Urinary bladder (tissue), 3 donors: ENCODE measurements at regions not wholly inside any gene's neighbourhood (a gene's known extent, or its start where the extent isn't known, plus 50 kb on each side); places are given as distances from the start of the nearest gene placed in this dataset.
A peak's percentile ranks its signal among the peaks of the same experiment; 100 is the strongest.
"Not testable (repeated sequence)": the region's sequence is repeated elsewhere in the genome, so short reads cannot be mapped to it uniquely, and the experiment has no call there.

Experiments used
- DNase-seq: peaks from one replicate; pipeline ENCODE4 v3.0.0-alpha.2; 2015; ENCODE audit errors: extremely low spot score
- H3K27ac ChIP-seq: one replicate; pipeline ENCODE4 v1.5.1; 2013; ENCODE audit warnings: low read depth, mild to moderate bottlenecking, moderate library complexity
- H3K36me3 ChIP-seq: one replicate; pipeline ENCODE4 v1.6.1; 2013; ENCODE audit warnings: mild to moderate bottlenecking, moderate library complexity; ENCODE audit not compliant: insufficient read depth
- H3K4me1 ChIP-seq: one replicate; pipeline ENCODE4 v1.6.1; 2013; ENCODE audit warnings: mild to moderate bottlenecking, moderate library complexity; ENCODE audit not compliant: insufficient read depth
- H3K4me3 ChIP-seq: one replicate; pipeline ENCODE4 v1.5.1; 2013; ENCODE audit warnings: low read depth, low read length
- WGBS: extraction: QIAGEN DNeasy Blood & Tissue Kit; methylation state at CpG from one replicate; pipeline ENCODE4 v1.1.7; 2013; 5-methylcytosine and 5-hydroxymethylcytosine counted together
- donor health status: healthy with polysubstance abuse.
- donor health status: healthy.

DNA sequence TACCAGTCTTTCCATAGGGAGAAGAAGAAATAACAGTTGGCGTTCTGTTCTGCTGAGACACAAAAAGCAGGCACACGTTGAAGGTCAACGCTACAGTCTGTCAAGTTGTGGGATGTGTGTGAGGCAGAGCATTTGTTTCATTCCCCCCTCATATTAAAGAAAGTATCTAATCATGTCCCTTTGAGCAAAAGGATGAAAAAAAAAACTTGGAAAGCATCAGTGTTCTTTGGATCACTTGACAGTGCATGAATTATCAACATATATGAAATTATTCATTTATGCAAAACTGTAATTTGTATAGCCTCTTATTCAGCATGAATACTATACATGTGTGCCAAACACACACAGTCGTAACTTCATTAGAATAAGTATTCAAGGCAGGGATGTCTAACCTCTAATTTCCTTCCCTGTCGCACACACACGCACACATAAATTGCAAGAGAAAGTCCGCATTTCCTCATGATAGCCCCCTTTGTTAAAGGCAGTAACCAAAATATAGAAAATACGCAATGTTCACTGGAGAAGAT is 228.6 kb downstream of the RND3 start:
- DNase-seq: no peak
- Histone ChIP-seq H3K4me1 (no peaks in the 10 kb centered on the region), H3K4me3 (no peak overlapping the region), H3K27ac (no peak overlapping the region), H3K36me3 (no peaks in the 10 kb centered on the region)
- 90% methylated on average over 8 of the region's 8 CpGs for WGBS

- no peak for DNase-seq
- Histone ChIP-seq H3K27ac (no peak overlapping the region), H3K4me3 (no peak overlapping the region), H3K4me1 (no peaks in the 10 kb centered on the region), H3K36me3 (no peaks in the 10 kb centered on the region)
- 54% methylated on average over 3 of the region's 3 CpGs for WGBS
These were observed 230.7 kb downstream of the RND3 start for GRCh38 chr2:150256736-150257135.

DNA sequence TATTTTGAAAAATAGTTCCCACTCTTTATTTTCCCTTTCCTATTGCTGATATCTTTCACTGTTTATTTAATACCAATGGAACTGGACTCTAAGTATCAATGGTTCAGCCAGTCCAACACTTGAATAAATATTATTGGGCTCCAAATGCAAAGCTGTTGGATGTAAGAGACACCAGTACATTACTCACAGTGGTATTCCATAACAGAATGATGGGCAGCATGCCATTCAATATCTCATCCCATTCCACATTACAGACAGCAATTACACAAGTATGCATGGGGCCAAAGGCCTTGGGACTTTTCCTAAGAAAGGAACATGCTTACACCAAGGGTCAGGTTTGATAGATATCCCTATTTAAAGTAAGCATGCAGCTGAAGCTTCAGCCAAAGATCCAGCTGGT is 231.9 kb downstream of the RND3 start:
- no peak for DNase-seq
- H3K27ac ChIP-seq: no peak overlapping the region
- no peak overlapping the region for H3K4me3 ChIP-seq
- no peaks in the 10 kb centered on the region for H3K36me3 ChIP-seq
- H3K4me1 ChIP-seq: no peaks in the 10 kb centered on the region

DNA sequence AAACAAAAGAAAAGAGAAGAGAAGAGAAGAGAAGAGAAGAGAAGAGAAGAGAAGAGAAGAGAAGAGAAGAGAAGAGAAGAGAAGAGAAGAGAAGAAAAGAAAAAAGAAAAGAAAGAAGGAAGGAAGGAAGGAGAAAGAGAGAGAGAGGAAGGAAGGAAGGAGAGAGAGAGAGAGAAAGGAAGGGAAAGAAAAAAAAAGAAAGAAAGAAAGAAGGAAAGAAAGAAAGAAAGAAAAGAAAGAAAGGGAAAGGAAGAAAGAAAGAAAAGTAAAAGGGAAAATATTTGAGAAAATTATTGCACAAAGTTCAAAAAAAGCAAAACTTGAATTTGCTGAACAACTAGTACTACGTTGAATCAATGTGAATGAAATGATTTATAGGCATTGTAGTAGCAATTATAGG is 237.7 kb downstream of the RND3 start:
- H3K27ac ChIP-seq, H3K4me1 ChIP-seq, DNase-seq, H3K4me3 ChIP-seq, H3K36me3 ChIP-seq: not testable (repeated sequence)
- 81% methylated on average over 1 of the region's 1 CpG for WGBS

DNA sequence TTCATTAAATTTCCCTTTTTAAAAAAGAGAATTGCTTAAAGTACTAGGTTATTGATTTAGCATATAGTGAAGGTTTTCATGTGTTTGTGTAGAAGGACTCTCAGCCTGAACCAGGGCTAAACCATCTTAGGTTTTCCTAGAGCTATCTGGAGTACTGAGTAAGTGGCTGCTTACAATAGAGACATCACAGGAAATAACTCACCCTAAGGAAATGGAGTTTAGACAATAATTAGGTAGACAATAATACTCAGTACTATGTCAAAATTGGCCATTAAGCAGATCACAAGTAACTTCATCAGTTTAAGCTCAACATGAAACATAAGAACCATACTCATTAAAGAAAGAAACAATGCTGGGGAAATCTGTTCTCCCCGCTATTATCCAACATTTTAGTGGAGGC is 240.0 kb downstream of the RND3 start:
- Histone ChIP-seq H3K4me3 (no peak overlapping the region), H3K36me3 (no peaks in the 10 kb centered on the region), H3K4me1 (no peaks in the 10 kb centered on the region), H3K27ac (no peak overlapping the region)
- no peak for DNase-seq
- 98% methylated on average over 1 of the region's 1 CpG for WGBS

- no peaks in the 10 kb centered on the region for H3K4me1 ChIP-seq
- peak overlapping the region; percentile 11 for H3K4me3 ChIP-seq
- DNase-seq: no peak
- 37% methylated on average over 7 of the region's 7 CpGs for WGBS
- H3K36me3 ChIP-seq: no peaks in the 10 kb centered on the region
- no peak overlapping the region for H3K27ac ChIP-seq
These were observed 252.6 kb downstream of the RND3 start for GRCh38 chr2:150234787-150235446.

DNA sequence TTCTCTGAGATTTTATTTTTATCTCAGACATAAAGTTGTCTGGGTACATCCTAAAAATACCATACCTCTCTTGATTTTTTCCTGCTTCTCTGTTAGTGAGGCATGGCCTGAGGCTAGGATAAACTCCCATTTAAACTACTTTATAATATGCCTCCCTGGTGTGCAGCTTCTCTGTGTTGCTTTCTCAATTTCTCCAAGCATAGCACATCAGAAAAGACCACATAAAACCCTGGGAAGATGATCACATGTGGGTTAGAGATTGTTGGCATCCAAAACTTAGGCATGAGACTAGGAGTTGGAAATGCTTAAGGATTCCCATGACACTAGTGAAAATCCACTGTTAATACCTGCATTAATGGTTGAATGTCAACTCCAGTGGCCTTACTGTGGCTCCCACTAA is 254.6 kb downstream of the RND3 start:
- Histone ChIP-seq H3K27ac (no peak overlapping the region), H3K4me3 (no peak overlapping the region), H3K36me3 (no peaks in the 10 kb centered on the region), H3K4me1 (no peaks in the 10 kb centered on the region)
- no peak for DNase-seq

- no peaks in the 10 kb centered on the region for H3K36me3 ChIP-seq
- no peak overlapping the region for H3K27ac ChIP-seq
- no peak overlapping the region for H3K4me3 ChIP-seq
- 86% methylated on average over 1 of the region's 1 CpG for WGBS
- no peaks in the 10 kb centered on the region for H3K4me1 ChIP-seq
- no peak for DNase-seq
These were observed 255.1 kb downstream of the RND3 start for GRCh38 chr2:150232321-150232720.

DNA sequence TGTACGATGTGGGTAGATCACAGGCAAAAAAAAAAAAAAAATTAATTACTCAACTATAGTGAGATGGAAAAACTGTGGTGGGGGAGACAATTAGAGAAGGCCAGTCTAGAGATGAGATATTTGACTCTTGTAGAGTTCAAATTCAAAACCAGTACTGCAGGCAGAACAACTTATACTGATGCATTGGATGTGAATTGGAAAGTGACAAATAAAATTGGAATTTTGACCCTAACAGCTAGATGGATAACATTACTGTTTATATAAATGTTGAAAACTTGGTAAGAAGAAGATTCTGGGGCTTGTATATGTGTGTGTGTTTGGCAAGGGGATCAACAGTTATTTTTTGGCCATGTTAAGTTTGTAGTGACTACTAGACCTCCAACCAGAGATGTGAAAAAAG is 256.9 kb downstream of the RND3 start:
- no peaks in the 10 kb centered on the region for H3K36me3 ChIP-seq
- no peaks in the 10 kb centered on the region for H3K4me1 ChIP-seq
- H3K27ac ChIP-seq: no peak overlapping the region
- no peak for DNase-seq
- WGBS: 98% methylated on average over 1 of the region's 1 CpG
- H3K4me3 ChIP-seq: no peak overlapping the region

- WGBS: 35% methylated on average over 1 of the region's 1 CpG
These were observed 257.5 kb downstream of the RND3 start for GRCh38 chr2:150230004-150230403.

DNA sequence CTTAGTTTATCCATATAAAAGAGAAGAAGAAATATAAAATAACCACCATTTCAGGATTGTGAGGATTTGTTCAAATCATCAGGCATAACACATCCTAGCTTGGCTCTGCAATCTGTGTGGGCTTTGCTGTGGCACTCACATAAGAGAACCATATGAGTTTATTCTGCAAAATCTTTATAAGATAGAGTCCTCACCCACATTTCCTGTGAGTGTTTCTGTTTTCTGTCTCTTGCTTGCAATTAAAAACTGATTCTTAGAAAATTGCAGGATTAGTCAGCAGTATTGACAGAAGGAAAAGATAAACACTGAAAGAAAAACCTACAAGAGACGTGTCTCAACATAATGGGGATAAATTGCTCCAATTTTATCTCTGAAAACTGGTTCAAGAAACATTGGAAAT is 258.5 kb downstream of the RND3 start:
- H3K4me1 ChIP-seq: no peaks in the 10 kb centered on the region
- H3K27ac ChIP-seq: no peak overlapping the region
- no peak for DNase-seq
- no peaks in the 10 kb centered on the region for H3K36me3 ChIP-seq
- no peak overlapping the region for H3K4me3 ChIP-seq
- 53% methylated on average over 1 of the region's 1 CpG for WGBS

More at GRCh38 chr2:150230004-150230403, 257.5 kb downstream of the RND3 start:
- no peaks in the 10 kb centered on the region for H3K4me1 ChIP-seq
- H3K36me3 ChIP-seq: no peaks in the 10 kb centered on the region
- no peak overlapping the region for H3K27ac ChIP-seq
- DNase-seq: no peak
- no peak overlapping the region for H3K4me3 ChIP-seq

GRCh38 chr2:150225030-150225429 is 262.4 kb downstream of the RND3 start:
- H3K27ac ChIP-seq: no peak overlapping the region
- WGBS: 87% methylated on average over 1 of the region's 1 CpG
- no peak overlapping the region for H3K4me3 ChIP-seq
- DNase-seq: no peak
- no peaks in the 10 kb centered on the region for H3K4me1 ChIP-seq
- H3K36me3 ChIP-seq: no peaks in the 10 kb centered on the region

DNA sequence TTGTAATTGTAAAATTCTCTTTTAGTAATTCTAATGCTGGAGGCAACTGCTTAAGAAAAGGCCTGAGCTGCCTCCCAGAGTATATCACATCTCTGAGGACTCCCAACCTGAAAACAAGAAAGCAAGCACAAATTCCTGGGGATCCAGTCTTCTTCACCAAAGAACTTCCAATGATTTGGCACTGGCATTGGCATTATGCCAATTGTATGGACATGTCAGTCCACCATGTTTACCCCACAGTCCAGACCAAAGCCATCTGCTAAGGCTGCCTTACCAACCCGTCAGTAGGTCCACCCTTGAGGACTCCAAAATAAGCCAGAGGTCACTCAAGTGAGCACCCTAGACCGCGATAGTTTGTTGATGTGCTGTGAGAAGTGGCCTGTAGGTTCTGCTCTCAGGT is 263.1 kb downstream of the RND3 start:
- WGBS: 96% methylated on average over 3 of the region's 3 CpGs
- Histone ChIP-seq H3K36me3 (no peaks in the 10 kb centered on the region), H3K27ac (no peak overlapping the region), H3K4me1 (no peaks in the 10 kb centered on the region), H3K4me3 (no peak overlapping the region)
- no peak for DNase-seq

DNA sequence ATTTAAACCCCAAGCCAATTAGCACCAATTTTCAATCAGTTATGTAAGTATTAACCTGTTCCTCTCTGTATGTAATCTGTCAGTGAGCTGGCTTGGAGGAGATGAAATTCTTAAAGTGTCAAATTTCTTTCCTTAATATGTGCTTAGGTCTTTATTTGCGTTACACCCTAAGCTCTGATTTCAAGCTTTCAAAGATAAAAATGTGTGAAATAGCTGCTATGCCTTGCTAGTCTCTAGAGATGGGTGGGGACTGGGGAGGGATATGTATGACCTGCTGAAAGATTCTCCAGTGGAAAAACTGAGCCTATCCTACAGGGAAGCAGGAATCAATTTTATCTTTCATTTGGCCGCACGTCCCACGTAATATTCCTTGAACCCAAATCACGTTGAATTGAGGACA is 264.5 kb downstream of the RND3 start:
- Histone ChIP-seq H3K36me3 (no peaks in the 10 kb centered on the region), H3K4me3 (no peak overlapping the region), H3K27ac (no peak overlapping the region), H3K4me1 (no peaks in the 10 kb centered on the region)
- 95% methylated on average over 5 of the region's 5 CpGs for WGBS
- no peak for DNase-seq

DNA sequence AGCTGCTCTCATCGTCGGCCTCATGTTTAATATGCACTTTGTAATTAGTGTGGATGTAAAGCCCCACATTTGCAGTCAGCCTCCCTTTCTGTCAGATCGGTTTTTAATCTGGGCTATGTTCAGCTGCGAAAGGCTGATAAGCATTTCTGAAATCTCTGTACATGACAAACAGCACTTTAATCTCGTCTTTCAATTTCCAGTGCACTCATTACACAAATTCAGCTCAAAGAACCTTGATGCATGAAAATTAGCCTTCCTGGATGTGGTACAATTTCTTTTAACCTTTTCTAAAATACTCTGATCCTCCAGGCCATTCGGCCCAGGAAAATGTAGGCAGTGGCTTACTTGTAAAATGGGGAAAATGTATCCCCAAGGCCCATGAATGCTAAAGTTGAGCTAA is 265.1 kb downstream of the RND3 start:
- Histone ChIP-seq H3K4me3 (no peak overlapping the region), H3K4me1 (no peaks in the 10 kb centered on the region), H3K36me3 (no peaks in the 10 kb centered on the region), H3K27ac (no peak overlapping the region)
- WGBS: 85% methylated on average over 6 of the region's 6 CpGs
- DNase-seq: no peak
